HG03457 (cell line): ENCODE measurements at regions not wholly inside any gene's neighbourhood (a gene's known extent, or its start where the extent isn't known, plus 50 kb on each side); places are given as distances from the start of the nearest gene placed in this dataset.

Experiments used
- ATAC-seq: cut with Tn5 transposase; IDR thresholded peaks from one replicate; pipeline ENCODE4 v1.9.1; 2021; ENCODE audit warnings: moderate number of reproducible peaks; ENCODE audit not compliant: unreplicated experiment

DNA sequence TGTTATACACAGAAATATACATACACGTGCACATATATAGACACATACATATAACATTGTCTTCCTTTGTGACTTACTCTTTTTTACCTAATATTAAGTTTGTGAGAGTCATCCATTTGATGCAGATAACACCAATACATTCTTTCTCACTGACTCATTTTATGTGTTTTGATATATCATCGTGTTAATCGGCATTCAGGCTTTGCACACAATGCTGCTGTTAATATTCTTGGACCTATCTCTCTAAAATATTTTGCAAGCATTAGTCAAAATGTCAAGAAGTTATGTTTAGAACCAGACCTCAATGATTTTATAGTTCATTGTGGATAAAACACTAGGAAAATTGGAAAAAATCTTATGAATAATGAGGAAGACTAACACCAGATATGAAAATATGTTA lies 441.1 kb downstream of the LRATD1 start:
- ATAC-seq: no peak

DNA sequence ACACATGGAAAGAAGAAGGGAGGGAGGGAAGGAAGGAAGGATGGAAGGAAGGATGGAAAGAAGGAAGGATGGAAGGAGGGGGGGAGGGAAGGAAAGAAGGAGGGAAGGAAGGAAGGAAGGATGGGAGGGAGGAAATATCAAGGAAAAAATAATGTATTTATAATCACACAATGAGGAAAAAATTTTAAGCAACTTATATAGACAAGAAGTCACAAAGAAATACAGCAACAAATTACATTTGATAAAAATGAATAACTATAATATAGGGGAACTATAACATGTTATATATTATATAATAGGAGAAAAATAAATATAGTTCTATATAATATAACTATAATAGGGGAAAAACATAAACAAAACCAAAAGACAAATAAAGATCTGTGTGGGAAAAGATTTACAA lies 441.8 kb downstream of the LRATD1 start:
- ATAC-seq: no peak

DNA sequence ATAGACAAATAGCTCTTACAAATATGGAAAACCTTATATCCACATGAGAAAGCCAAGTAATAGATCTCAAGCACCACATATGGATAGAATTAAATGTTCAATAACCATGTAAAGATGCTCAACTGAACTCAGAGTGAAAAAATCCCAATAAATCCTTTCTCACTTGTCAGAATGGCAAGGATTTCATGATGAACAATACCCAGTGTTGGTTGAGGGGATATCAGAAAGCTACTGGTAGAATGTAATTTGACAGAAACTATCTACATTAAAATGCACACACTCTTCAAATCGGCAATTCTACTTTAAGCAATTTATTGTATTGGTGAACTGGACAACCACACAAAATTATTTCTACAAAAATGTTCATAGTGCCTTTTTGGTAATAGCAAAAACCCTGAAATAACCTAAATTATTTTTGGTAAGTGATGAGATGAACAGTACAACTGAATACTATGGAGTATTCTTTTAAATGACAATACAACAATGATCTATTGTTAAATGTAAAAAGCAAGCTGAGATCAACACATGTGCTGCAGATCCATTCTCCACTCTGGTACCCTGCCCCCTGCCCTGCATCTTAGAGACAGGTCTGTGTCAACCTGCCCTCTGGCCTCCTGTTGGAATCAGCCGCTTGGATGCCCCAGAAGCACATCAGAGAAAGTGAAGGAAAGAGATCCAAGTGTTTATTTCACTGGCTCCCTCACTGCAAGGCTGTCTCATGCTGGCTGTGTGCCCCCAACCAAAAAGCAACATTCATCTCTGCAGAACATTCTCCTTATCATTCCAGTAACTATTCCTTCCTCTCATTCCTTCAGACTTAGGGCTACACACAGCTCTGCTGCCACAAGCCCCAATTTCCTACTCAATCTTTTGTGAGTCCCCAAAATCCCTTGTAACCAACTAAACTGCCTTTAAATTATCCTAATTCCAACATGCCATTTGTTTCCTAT lies 442.5 kb downstream of the LRATD1 start:
- no peak for ATAC-seq

- ATAC-seq: no peak
These were observed 444.2 kb downstream of the LRATD1 start for GRCh38 chr2:15076668-15077067.

GRCh38 chr2:15081356-15081755 lies 448.8 kb downstream of the LRATD1 start:
- ATAC-seq: no peak

GRCh38 chr2:15082105-15083058 lies 449.9 kb downstream of the LRATD1 start:
- ATAC-seq: no peak

DNA sequence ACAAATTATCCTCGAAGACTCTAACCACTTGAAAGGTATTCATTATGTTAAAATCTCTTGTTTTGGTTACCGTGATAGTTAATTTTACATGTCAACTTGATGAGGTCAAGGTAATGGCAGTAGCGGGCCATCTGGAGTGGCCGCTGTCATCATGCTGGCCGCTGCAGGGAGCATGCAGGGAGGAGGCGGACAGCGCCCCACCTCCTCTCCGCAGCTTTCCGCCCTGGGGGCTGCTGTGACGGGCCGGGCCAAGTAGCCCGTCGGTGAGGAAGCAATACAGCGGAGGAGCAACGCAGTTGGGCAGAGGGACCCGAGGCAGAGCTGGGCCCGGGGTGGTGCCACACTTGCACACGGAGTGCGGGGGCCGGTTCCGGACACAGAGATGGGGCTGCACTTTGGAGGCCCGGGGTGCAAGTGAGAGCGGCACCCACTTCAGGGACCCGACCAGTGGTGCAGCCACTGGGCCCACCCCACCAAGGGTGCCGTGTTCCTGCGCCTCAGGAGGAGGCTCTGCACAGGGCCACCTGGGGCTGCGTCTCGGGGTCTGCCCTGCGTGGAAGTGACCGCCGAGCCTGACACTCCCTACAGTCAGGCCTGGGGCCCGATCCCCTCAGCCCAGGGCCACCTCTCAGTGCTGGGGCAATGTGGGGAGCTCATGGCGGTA lies 452.4 kb downstream of the LRATD1 start:
- ATAC-seq: no peak

DNA sequence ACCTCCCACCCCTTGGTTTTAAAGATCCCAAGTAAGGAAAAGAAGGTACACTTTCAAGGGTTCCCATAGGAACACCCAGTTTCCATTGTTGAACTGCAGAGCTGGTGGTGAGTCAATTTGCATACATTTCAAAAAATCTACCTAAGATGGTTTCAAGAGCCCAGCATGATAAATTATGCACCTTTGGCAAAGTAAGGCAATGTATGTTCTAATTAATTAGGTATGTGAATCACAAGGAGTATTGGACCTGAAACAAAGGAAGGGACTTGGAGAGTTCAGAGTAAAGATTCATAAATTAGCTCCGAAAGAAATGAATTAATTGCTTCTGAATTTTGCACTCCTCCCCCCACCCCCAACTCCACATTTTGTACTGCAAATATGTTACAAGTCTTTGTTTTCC lies 459.7 kb downstream of the LRATD1 start:
- no peak for ATAC-seq

- ATAC-seq: no peak
These were observed 460.2 kb downstream of the LRATD1 start for GRCh38 chr2:15092691-15093090.

DNA sequence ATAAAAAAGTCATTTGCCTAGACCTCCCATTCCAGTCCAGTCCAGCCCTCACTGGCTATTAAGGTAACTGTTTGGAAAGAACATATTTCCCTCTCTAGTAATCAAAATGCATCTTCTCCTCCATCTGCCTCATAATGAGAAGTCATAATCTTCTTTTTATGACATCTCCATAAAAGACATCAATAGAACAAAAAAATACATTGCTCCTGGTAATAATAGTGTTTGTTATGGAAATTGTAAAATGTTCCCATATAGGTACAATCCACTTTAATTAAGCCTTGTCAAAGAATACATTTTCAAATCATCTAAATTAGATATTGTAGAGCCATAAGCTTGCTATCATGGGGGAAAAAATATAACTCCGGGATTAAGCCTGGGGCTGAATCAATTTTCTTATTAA lies 461.6 kb downstream of the LRATD1 start:
- no peak for ATAC-seq

DNA sequence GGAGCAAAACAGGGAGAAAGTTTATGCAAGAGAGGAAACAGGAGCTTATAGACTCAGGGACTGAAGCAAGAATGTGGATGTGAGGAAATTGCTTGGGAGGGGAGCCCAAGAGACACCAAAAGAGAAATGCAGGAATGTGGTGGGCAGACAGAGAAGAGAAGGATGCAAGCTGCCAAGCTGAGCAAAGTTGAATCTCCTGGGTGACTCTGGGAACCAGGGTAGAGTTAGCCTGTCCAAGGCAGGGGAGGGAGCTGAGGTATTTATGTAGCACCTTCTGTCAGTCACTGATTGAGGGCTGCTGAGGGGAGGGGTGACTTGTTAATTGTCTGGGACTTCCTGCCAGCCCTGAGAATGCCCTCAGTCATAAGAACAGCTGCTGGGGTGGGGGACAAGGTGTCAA lies 464.3 kb downstream of the NBAS start:
- no peak for ATAC-seq

- no peak for ATAC-seq
These were observed 454.0 kb downstream of the NBAS start for GRCh38 chr2:15107137-15107536.

DNA sequence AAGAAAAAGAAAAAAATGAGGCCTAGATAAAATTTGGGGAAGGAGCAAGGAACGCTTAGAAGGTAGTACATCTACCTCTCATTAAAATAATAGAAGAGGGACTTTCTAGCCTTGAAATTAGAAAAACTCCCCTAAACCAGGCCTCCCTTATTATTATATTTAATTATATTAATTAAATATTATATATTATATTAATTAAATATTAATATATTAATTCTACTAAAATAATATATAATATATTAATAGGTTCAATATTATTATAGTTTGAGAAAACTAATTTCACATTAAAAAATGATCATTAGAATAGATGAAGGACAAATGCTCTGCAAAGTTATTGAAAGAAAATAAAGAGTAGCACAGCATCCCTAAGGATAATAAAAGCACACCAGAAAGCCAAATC lies 449.4 kb downstream of the NBAS start:
- no peak for ATAC-seq

- ATAC-seq: no peak
These were observed 448.9 kb downstream of the NBAS start for GRCh38 chr2:15112216-15112615.

DNA sequence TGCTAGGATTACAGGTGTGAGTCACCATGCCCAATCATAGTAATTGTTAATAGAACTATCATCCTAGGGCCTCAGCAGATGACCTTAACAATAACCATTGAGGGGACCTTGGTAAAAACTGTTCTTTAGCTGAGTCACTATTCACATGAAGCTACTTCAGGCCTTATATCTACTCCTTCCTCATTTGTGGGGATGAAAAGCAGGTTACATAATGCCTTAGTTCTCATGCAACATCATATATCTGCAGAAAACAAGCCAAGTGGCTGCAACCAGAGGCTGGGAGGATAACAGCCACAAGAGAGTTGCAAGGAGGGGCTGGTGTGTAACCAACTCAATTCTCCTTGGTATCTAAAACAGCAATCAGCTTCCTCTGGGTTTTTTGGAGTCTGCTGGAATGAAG lies 445.4 kb downstream of the NBAS start:
- ATAC-seq: no peak

GRCh38 chr2:15116830-15117229 lies 444.3 kb downstream of the NBAS start:
- no peak for ATAC-seq
